ENCODE measurements at regions not wholly inside any gene's neighbourhood (a gene's known extent, or its start where the extent isn't known, plus 50 kb on each side); places are given as distances from the start of the nearest gene placed in this dataset.
"Not testable (repeated sequence)": the region's sequence is repeated elsewhere in the genome, so short reads cannot be mapped to it uniquely, and the experiment has no call there.

GRCh38 chr5:36407396-36407795 is 105.7 kb upstream of the RANBP3L start:
- DNase-seq (ENCODE audit: low read depth): peak; percentile 70
- no peak overlapping the region for H3K4me3 ChIP-seq (ENCODE audit: low read length)
- TF ChIP-seq CTCF (conservative IDR thresholded peaks at IDR 0.05; ENCODE audit: low read length): no peak

- DNase-seq (ENCODE audit: low read depth); H3K4me3 ChIP-seq (ENCODE audit: low read length): not testable (repeated sequence)
These were observed 108.0 kb upstream of the RANBP3L start for GRCh38 chr5:36409711-36410110.

GRCh38 chr5:36410672-36411071 is 109.0 kb upstream of the RANBP3L start:
- not testable (repeated sequence) for DNase-seq (ENCODE audit: low read depth); H3K4me3 ChIP-seq (ENCODE audit: low read length)

- TF ChIP-seq CTCF (conservative IDR thresholded peaks at IDR 0.05; ENCODE audit: low read length): peak; percentile 64
- DNase-seq (ENCODE audit: low read depth): peak; percentile 73
- H3K4me3 ChIP-seq (ENCODE audit: low read length): no peak overlapping the region
These were observed 113.2 kb upstream of the RANBP3L start for GRCh38 chr5:36414869-36415282.

- no peak for TF ChIP-seq CTCF (conservative IDR thresholded peaks at IDR 0.05; ENCODE audit: low read length)
- H3K4me3 ChIP-seq (ENCODE audit: low read length): no peak overlapping the region
- DNase-seq (ENCODE audit: low read depth): no peak
These were observed 114.9 kb upstream of the RANBP3L start for GRCh38 chr5:36416605-36417004.

- no peak for DNase-seq (ENCODE audit: low read depth)
- TF ChIP-seq CTCF (conservative IDR thresholded peaks at IDR 0.05; ENCODE audit: low read length): no peak
- H3K4me3 ChIP-seq (ENCODE audit: low read length): no peak overlapping the region
These were observed 115.5 kb upstream of the RANBP3L start for GRCh38 chr5:36417221-36417620.

GRCh38 chr5:36417668-36418067 is 116.0 kb upstream of the RANBP3L start:
- TF ChIP-seq CTCF (conservative IDR thresholded peaks at IDR 0.05; ENCODE audit: low read length): no peak
- no peak for DNase-seq (ENCODE audit: low read depth)
- no peak overlapping the region for H3K4me3 ChIP-seq (ENCODE audit: low read length)

- DNase-seq (ENCODE audit: low read depth): peak; percentile 14
- no peak overlapping the region for H3K4me3 ChIP-seq (ENCODE audit: low read length)
- TF ChIP-seq CTCF (conservative IDR thresholded peaks at IDR 0.05; ENCODE audit: low read length): no peak
These were observed 116.7 kb upstream of the RANBP3L start for GRCh38 chr5:36418152-36418979.
